Smooth muscle cell (in vitro differentiated cells): ENCODE measurements at regions not wholly inside any gene's neighbourhood (a gene's known extent, or its start where the extent isn't known, plus 50 kb on each side); places are given as distances from the start of the nearest gene placed in this dataset.

Source experiments
- DNase-seq: peaks from one replicate; lab custom pipeline; 2025; ENCODE audit not compliant: unreplicated experiment; lab: John Stamatoyannopoulos, UW
- H2AFZ ChIP-seq: fragments of 200-600 bp; sonication (generic); 2 replicates; pipeline ENCODE4 v1.6.0; 2016; ENCODE audit warnings: antibody characterized with exemption, low read depth, mild to moderate bottlenecking
- H3F3A ChIP-seq: fragments of 200-600 bp; sonication (generic); 2 replicates; pipeline ENCODE4 v1.6.0; 2017; ENCODE audit warnings: antibody characterized with exemption, low read depth
- H3K27ac ChIP-seq: fragments of 200-600 bp; sonication (generic); 2 replicates; pipeline ENCODE4 v1.5.1; 2016; ENCODE audit warnings: low read depth, mild to moderate bottlenecking
- H3K27me3 ChIP-seq: fragments of 200-600 bp; sonication (generic); 2 replicates; pipeline ENCODE4 v1.6.1; 2016; ENCODE audit warnings: low read depth, mild to moderate bottlenecking
- H3K36me3 ChIP-seq: fragments of 200-600 bp; sonication (generic); 2 replicates; pipeline ENCODE4 v1.5.1; 2016; ENCODE audit warnings: low read depth
- H3K4me1 ChIP-seq: fragments of 200-600 bp; sonication (generic); 2 replicates; pipeline ENCODE4 v1.5.1; 2016; ENCODE audit warnings: low read depth
- H3K4me2 ChIP-seq: fragments of 200-600 bp; sonication (generic); 2 replicates; pipeline ENCODE4 v1.6.0; 2016; ENCODE audit warnings: mild to moderate bottlenecking
- H3K4me3 ChIP-seq: fragments of 200-600 bp; sonication (generic); 2 replicates; pipeline ENCODE4 v1.5.1; 2016; ENCODE audit warnings: mild to moderate bottlenecking
- H3K79me2 ChIP-seq: fragments of 200-600 bp; sonication (generic); 2 replicates; pipeline ENCODE4 v1.6.0; 2016; ENCODE audit warnings: low read depth, mild to moderate bottlenecking
- H3K9ac ChIP-seq: fragments of 200-600 bp; sonication (generic); 2 replicates; pipeline ENCODE4 v1.6.0; 2016; ENCODE audit warnings: low read depth
- H3K9me3 ChIP-seq: fragments of 200-600 bp; sonication (generic); replicated peaks from 2 replicates; pipeline ENCODE4 v1.5.1; 2016; ENCODE audit warnings: low read depth
- H4K20me1 ChIP-seq: fragments of 200-600 bp; sonication (generic); 2 replicates; pipeline ENCODE4 v1.6.0; 2016; ENCODE audit warnings: low read depth
- WGBS: methylation state at CpG from one replicate; pipeline ENCODE4 v1.1.7; 2016; ENCODE audit warnings: low lambda C conversion rate; 5-methylcytosine and 5-hydroxymethylcytosine counted together
- TF ChIP-seq, protein P1 (sequence below): fragments of 200-600 bp; sonication (generic); IDR thresholded peaks from 2 replicates; pipeline ENCODE4 v1.5.1; 2017; ENCODE audit warnings: borderline replicate concordance, mild to moderate bottlenecking, antibody characterized with exemption; ENCODE audit not compliant: insufficient read depth, poor library complexity, severe bottlenecking

- Histone ChIP-seq H3F3A (no peaks in the 10 kb centered on the region), H3K27me3 (no peaks in the 10 kb centered on the region), H3K36me3 (no peaks in the 10 kb centered on the region), H3K79me2 (no peaks in the 10 kb centered on the region), H2AFZ (no peak overlapping the region), H3K9me3 (no peaks in the 10 kb centered on the region), H3K4me3 (no peak overlapping the region), H3K4me1 (peaks cover 4% of the 10 kb centered on the region), H3K4me2 (no peak overlapping the region), H3K27ac (no peak overlapping the region), H4K20me1 (no peaks in the 10 kb centered on the region), H3K9ac (no peak overlapping the region)
- DNase-seq: no peak
- WGBS: 87% methylated on average over 3 of the region's 3 CpGs
- TF ChIP-seq, protein P1, sequence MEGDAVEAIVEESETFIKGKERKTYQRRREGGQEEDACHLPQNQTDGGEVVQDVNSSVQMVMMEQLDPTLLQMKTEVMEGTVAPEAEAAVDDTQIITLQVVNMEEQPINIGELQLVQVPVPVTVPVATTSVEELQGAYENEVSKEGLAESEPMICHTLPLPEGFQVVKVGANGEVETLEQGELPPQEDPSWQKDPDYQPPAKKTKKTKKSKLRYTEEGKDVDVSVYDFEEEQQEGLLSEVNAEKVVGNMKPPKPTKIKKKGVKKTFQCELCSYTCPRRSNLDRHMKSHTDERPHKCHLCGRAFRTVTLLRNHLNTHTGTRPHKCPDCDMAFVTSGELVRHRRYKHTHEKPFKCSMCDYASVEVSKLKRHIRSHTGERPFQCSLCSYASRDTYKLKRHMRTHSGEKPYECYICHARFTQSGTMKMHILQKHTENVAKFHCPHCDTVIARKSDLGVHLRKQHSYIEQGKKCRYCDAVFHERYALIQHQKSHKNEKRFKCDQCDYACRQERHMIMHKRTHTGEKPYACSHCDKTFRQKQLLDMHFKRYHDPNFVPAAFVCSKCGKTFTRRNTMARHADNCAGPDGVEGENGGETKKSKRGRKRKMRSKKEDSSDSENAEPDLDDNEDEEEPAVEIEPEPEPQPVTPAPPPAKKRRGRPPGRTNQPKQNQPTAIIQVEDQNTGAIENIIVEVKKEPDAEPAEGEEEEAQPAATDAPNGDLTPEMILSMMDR: no peak
These were observed 212.6 kb downstream of the EN1 start for GRCh38 chr2:118634876-118635275.

GRCh38 chr2:118633371-118634018 lies 214.0 kb downstream of the EN1 start:
- TF ChIP-seq, protein P1: no peak
- DNase-seq: no peak
- no peak overlapping the region for H2AFZ ChIP-seq
- no peaks in the 10 kb centered on the region for H3K9me3 ChIP-seq
- no peaks in the 10 kb centered on the region for H3K79me2 ChIP-seq
- no peak overlapping the region for H3K4me2 ChIP-seq
- no peaks in the 10 kb centered on the region for H3K27me3 ChIP-seq
- no peak overlapping the region for H3K4me3 ChIP-seq
- no peak overlapping the region for H3K27ac ChIP-seq
- WGBS: 90% methylated on average over 9 of the region's 9 CpGs
- H3K9ac ChIP-seq: no peak overlapping the region
- H3K4me1 ChIP-seq: peaks cover 4% of the 10 kb centered on the region
- peaks cover 7% of the 10 kb centered on the region for H3F3A ChIP-seq
- no peaks in the 10 kb centered on the region for H3K36me3 ChIP-seq
- no peaks in the 10 kb centered on the region for H4K20me1 ChIP-seq

- no peak for DNase-seq
- Histone ChIP-seq H3K79me2 (no peaks in the 10 kb centered on the region), H4K20me1 (no peaks in the 10 kb centered on the region), H2AFZ (no peak overlapping the region), H3F3A (peaks cover 7% of the 10 kb centered on the region), H3K27me3 (no peaks in the 10 kb centered on the region), H3K9ac (no peak overlapping the region), H3K4me2 (no peak overlapping the region), H3K36me3 (no peaks in the 10 kb centered on the region), H3K9me3 (no peaks in the 10 kb centered on the region), H3K4me3 (no peak overlapping the region), H3K27ac (no peak overlapping the region), H3K4me1 (peaks cover 4% of the 10 kb centered on the region)
- WGBS: 82% methylated on average over 11 of the region's 11 CpGs
- TF ChIP-seq, protein P1: no peak
These were observed 214.5 kb downstream of the EN1 start for GRCh38 chr2:118632921-118633320.

DNA sequence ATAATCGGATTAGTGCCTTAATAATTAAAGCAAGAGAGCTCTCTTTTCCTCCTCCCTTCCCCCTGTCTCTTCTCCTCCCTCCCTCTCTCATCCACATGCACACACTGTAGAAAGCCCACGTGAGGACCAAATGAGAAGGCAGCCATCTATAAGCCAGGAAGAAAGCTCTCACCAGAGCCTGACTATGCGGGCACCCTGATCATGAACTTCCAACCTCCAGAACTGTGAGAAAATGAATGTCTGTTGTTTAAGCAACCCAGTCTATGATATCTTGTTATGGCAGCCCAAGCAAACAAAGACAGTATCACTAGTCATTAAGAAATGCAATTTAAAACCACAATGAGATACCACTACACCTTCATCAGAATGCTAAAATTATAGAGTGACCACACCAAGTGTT lies 220.3 kb downstream of the EN1 start:
- no peak for DNase-seq
- Histone ChIP-seq H3K36me3 (no peaks in the 10 kb centered on the region), H3K9ac (no peak overlapping the region), H2AFZ (no peak overlapping the region), H3K9me3 (no peaks in the 10 kb centered on the region), H3K27me3 (no peaks in the 10 kb centered on the region), H3K27ac (no peak overlapping the region), H3K4me3 (no peak overlapping the region), H3F3A (peaks cover 7% of the 10 kb centered on the region), H3K4me2 (no peak overlapping the region), H4K20me1 (no peaks in the 10 kb centered on the region), H3K79me2 (no peaks in the 10 kb centered on the region), H3K4me1 (no peaks in the 10 kb centered on the region)
- WGBS: 93% methylated on average over 3 of the region's 3 CpGs
- TF ChIP-seq, protein P1: no peak
